K562 (cell line): ENCODE measurements at regions not wholly inside any gene's neighbourhood (a gene's known extent, or its start where the extent isn't known, plus 50 kb on each side); places are given as distances from the start of the nearest gene placed in this dataset.

Experiments
- ATAC-seq: fragments of 200-7000 bp; cut with Tn5 transposase; 3 replicates; pipeline ENCODE4 v1.9.1; 2020; ENCODE audit warnings: moderate library complexity
- BruUV-seq: library from RNA; stranded (reverse); fragments of 400-500 nt; replicated peaks from 2 replicates; lab custom pipeline; 2021; lab: Mats Ljungman, UMichigan
- CTCF ChIA-PET: fragments of 300-600 bp; formaldehyde crosslinking; extraction: SDS; loops from one replicate; lab custom pipeline; 2021; ENCODE audit warnings: low intra/inter-chr PET ratio; lab: Yijun Ruan, JAX
- POLR2A ChIA-PET: fragments of 300-600, 350-650 bp; sonication (Branson Sonifier 250); formaldehyde crosslinking; extraction: SDS; loops from one replicate; lab custom pipeline; 2021; ENCODE audit warnings: antibody characterized with exemption, inconsistent platforms; lab: Yijun Ruan, JAX
- DNase-seq, 4 experiments: peaks; one replicate each; pipeline versions ENCODE4 v3.0.0 to v3.0.0-alpha.2; 2011 to 2018; ENCODE audit warnings: low spot score in 3 of 4, mixed read lengths in 3 of 4; ENCODE audit errors: extremely low read depth in 1 of 4
- FAIRE-seq: peaks from 2 replicates; lab custom pipeline; 2011; peaks lifted over from hg19 to GRCh38; lab: Jason Lieb, UNC
- H2AFZ ChIP-seq: 2 replicates; pipeline ENCODE4 v1.6.0; 2011; ENCODE audit warnings: low read depth, low read length, control low read depth, inconsistent platforms
- H3K27ac ChIP-seq: fragments of 200-600 bp; 3 replicates; pipeline ENCODE4 v1.8.0; 2011; ENCODE audit warnings: low read depth, mild to moderate bottlenecking, control low read depth, inconsistent platforms, low read length, moderate library complexity, mixed read lengths; ENCODE audit errors: extremely low read depth
- H3K27me3 ChIP-seq, 2 experiments: fragments of 300-600 bp in 1 of 2; 2 replicates in 1 of 2; 3 replicates in 1 of 2; pipeline versions ENCODE4 v1.6.0 to v1.8.0; 2011; ENCODE audit warnings: inconsistent platforms in 2 of 2, low read length in 2 of 2, mild to moderate bottlenecking in 1 of 2, mixed read lengths in 1 of 2, moderate library complexity in 1 of 2; ENCODE audit not compliant: control insufficient read depth in 2 of 2, insufficient read depth in 2 of 2
- H3K36me3 ChIP-seq: fragments of 300-600 bp; 3 replicates; pipeline ENCODE4 v1.8.0; 2011; ENCODE audit warnings: mild to moderate bottlenecking, low read length, inconsistent platforms; ENCODE audit not compliant: control insufficient read depth, insufficient read depth
- H3K4me1 ChIP-seq, 2 experiments: fragments of 200-600 bp in 1 of 2; replicated peaks in 1 of 2; 2 replicates in 1 of 2; 3 replicates in 1 of 2; pipeline versions ENCODE4 v1.5.1 to v1.8.0; 2011; ENCODE audit warnings: inconsistent platforms in 2 of 2, low read length in 2 of 2, mild to moderate bottlenecking in 1 of 2, mixed read lengths in 1 of 2, moderate library complexity in 1 of 2; ENCODE audit not compliant: control insufficient read depth in 2 of 2, insufficient read depth in 2 of 2
- H3K4me2 ChIP-seq: 2 replicates; pipeline ENCODE4 v1.6.1; 2011; ENCODE audit warnings: low read length, control low read depth, inconsistent platforms, mixed read lengths; ENCODE audit not compliant: insufficient read depth
- H3K4me3 ChIP-seq: fragments of 200-600 bp; sonication (generic), shearing (Covaris generic); 2 replicates; pipeline ENCODE4 v1.5.1; 2016; ENCODE audit warnings: control low read depth, inconsistent platforms
- H3K79me2 ChIP-seq: fragments of 200-600 bp; 3 replicates; pipeline ENCODE4 v1.8.0; 2011; ENCODE audit warnings: low read length, inconsistent platforms; ENCODE audit not compliant: control insufficient read depth, insufficient read depth
- H3K9ac ChIP-seq, 2 experiments: 2 replicates each; pipeline versions ENCODE4 v1.6.0 to v1.6.1; 2011; ENCODE audit warnings: low read depth in 2 of 2, low read length in 2 of 2, control low read depth in 1 of 2, inconsistent platforms in 1 of 2, mild to moderate bottlenecking in 1 of 2, mixed read lengths in 1 of 2; ENCODE audit not compliant: insufficient read depth in 1 of 2
- H3K9me1 ChIP-seq: one replicate; pipeline ENCODE4 v1.6.0; 2011; ENCODE audit warnings: inconsistent platforms, mild to moderate bottlenecking, low read length, moderate library complexity; ENCODE audit not compliant: control insufficient read depth, insufficient read depth
- H3K9me3 ChIP-seq: replicated peaks from 2 replicates; pipeline ENCODE4 v1.5.1; 2011; ENCODE audit warnings: low read depth, low read length, inconsistent platforms; ENCODE audit not compliant: control insufficient read depth, insufficient read depth
- H4K20me1 ChIP-seq: replicated peaks from 2 replicates; pipeline ENCODE4 v1.6.1; 2011; ENCODE audit warnings: low read length, inconsistent platforms, mixed read lengths; ENCODE audit not compliant: control insufficient read depth, insufficient read depth
- BHLHE40 ChIP-seq: IDR thresholded peaks from 2 replicates; pipeline ENCODE4 v1.6.1; 2011; ENCODE audit warnings: low read length, improper control_type of control experiment
- BRCA1 ChIP-seq, 2 experiments: fragments of 450-650 bp in 1 of 2; sonication (generic) in 1 of 2; formaldehyde crosslinking in 1 of 2; IDR thresholded peaks; 2 replicates each; pipeline versions ENCODE4 v1.5.0 to v1.6.1; 2017 to 2020; ENCODE audit warnings: mild to moderate bottlenecking in 1 of 2, missing genetic modification reagents in 1 of 2
- EZH2 ChIP-seq: IDR thresholded peaks from 2 replicates; pipeline ENCODE4 v1.6.1; 2012; ENCODE audit warnings: low read depth, mild to moderate bottlenecking, inconsistent platforms, low read length, borderline replicate concordance
- MCM5 ChIP-seq: fragments of 450-650 bp; IDR thresholded peaks from 2 replicates; pipeline ENCODE4 v1.6.1; 2016; ENCODE audit warnings: low read depth
- MCM7 ChIP-seq, 2 experiments: fragments of 450-650 bp; IDR thresholded peaks; 2 replicates each; pipeline ENCODE4 v1.6.1; 2016 to 2018
- NFYB ChIP-seq: IDR thresholded peaks from 2 replicates; pipeline ENCODE4 v1.6.1; 2011; ENCODE audit warnings: mild to moderate bottlenecking, moderate library complexity; ENCODE audit not compliant: insufficient read length; ENCODE audit errors: extremely low read depth
- POLR2B ChIP-seq: fragments of 450-650 bp; IDR thresholded peaks from 2 replicates; pipeline ENCODE4 v1.6.1; 2018; ENCODE audit warnings: low read depth; ENCODE audit not compliant: partially characterized antibody
- SMAD4 ChIP-seq: fragments of 250-450 bp; sonication (Bioruptor Pico); conservative IDR thresholded peaks from 2 replicates; pipeline ENCODE4 v1.8.0; 2021; ENCODE audit warnings: inconsistent platforms, mild to moderate bottlenecking, moderate library complexity
- ZNF175 ChIP-seq: fragments of 200-800 bp; sonication (Bioruptor generic); IDR thresholded peaks from 2 replicates; pipeline ENCODE4 v1.6.1; 2016; ENCODE audit warnings: low read depth, mild to moderate bottlenecking, missing genetic modification characterization, missing compliant biosample characterization
- WGBS: fragments of 100-300 bp; shearing (Covaris generic); methylation state at CpG from one replicate; pipeline ENCODE4 v1.1.6; 2016; ENCODE audit warnings: low coverage, mixed read lengths; ENCODE audit not compliant: insufficient coverage; ENCODE audit errors: missing lambda C conversion rate; 5-methylcytosine and 5-hydroxymethylcytosine counted together
- in situ Hi-C: fragments of 300-500 bp; cut with MboI; formaldehyde crosslinking; loops from 4 replicates; pipeline ENCODE4 v1.15.0; 2018; ENCODE audit warnings: inconsistent platforms, mixed read lengths
- intact Hi-C: fragments of 100-400 bp; cut with micrococcal nuclease; formaldehyde crosslinking; loops from 2 replicates; pipeline ENCODE4 v1.14.2; 2022
- TF ChIP-seq, protein P1 (sequence below): fragments of 250-450 bp; sonication (Bioruptor Pico); IDR thresholded peaks from 2 replicates; pipeline ENCODE4 v1.6.1; 2021; ENCODE audit warnings: mild to moderate bottlenecking

DNA sequence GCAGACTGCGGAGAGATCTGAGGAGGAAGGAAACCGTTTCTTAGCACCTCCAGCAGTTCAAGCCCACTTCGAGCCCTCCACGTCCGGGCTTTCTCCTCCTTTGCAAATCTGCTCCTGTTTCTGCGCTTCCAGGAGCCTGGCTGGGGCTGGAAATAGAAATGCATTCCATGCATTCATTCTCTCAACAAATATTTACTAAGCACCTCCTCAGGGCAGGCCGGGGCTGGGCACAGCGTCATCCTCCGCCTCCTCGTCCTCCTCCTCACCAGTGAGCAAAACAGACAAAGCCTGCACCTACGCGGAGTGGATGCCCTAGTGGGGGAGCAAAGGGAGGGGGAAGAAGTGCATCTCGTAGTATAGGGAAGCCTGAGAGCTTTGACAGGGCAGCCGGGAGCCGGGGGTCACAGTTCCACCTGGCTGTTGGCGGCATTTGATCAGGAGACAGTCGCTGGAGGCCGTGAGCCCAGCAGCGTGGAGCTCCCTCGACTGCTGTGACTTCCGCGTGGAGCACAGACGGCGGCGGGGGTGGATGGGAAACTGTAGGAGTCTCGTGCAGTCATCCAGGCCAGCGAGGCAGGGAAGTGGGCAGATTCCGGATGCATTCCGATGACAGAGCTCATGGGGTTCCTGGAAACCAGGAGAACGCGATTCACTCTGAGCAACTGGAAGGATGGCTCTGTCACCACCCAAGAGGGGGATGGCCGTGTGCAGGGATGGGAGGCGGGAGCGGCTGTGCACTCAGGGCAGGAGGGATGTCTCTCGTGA lies 93.5 kb downstream of the SIK1 start:
- ChIA-PET CTCF (no interaction called here), POLR2A (no interaction called here)
- no peaks in the 10 kb centered on the region for H3K36me3 ChIP-seq
- intact Hi-C loops (no loop called here), in situ Hi-C loops (no loop called here)
- no peaks in the 10 kb centered on the region for H3K9me1 ChIP-seq
- no TSS peak for BruUV-seq
- no peak overlapping the region for H2AFZ ChIP-seq
- WGBS = under 1% methylated on average over 35 of the region's 35 CpGs
- H3K9me3 ChIP-seq = no peaks in the 10 kb centered on the region; the same call in 1 of the 2 replicates
- H3K9ac ChIP-seq = no peak overlapping the region; a peak in 1 of 4 replicates
- TF ChIP-seq SMAD4 (CRISPR knock-in tag) (no peak), BRCA1 (IDR thresholded peaks at IDR 0.05) (no peak), BRCA1 (CRISPR knock-in tag; IDR thresholded peaks at IDR 0.05) (no peak), MCM7 (IDR thresholded peaks at IDR 0.05) (no peak), MCM5 (no peak), EZH2 (no peak), POLR2B (no peak), NFYB (no peak), ZNF175 (CRISPR knock-in tag) (no peak), BHLHE40 (no peak)
- TF ChIP-seq, protein P1, sequence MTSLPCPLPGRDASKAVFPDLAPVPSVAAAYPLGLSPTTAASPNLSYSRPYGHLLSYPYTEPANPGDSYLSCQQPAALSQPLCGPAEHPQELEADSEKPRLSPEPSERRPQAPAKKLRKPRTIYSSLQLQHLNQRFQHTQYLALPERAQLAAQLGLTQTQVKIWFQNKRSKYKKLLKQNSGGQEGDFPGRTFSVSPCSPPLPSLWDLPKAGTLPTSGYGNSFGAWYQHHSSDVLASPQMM (CRISPR knock-in tag) = no peak
- no peak for DNase-seq
- no peak for FAIRE-seq
- H3K4me2 ChIP-seq = no peak overlapping the region
- H3K27me3 ChIP-seq = peaks cover 55 to 62% of the 10 kb centered on the region in 2 experiments
- H3K4me1 ChIP-seq = peaks cover 0 to 7% of the 10 kb centered on the region in 2 experiments; a peak in 1 of 5 replicates
- H3K4me3 ChIP-seq = no peak overlapping the region
- H3K79me2 ChIP-seq = no peaks in the 10 kb centered on the region
- ATAC-seq = no peak
- H3K27ac ChIP-seq = no peak overlapping the region
- H4K20me1 ChIP-seq = peaks cover 2% of the 10 kb centered on the region; the same call in 1 of the 2 replicates
